ENCODE measurements at regions not wholly inside any gene's neighbourhood (a gene's known extent, or its start where the extent isn't known, plus 50 kb on each side); places are given as distances from the start of the nearest gene placed in this dataset.

DNA sequence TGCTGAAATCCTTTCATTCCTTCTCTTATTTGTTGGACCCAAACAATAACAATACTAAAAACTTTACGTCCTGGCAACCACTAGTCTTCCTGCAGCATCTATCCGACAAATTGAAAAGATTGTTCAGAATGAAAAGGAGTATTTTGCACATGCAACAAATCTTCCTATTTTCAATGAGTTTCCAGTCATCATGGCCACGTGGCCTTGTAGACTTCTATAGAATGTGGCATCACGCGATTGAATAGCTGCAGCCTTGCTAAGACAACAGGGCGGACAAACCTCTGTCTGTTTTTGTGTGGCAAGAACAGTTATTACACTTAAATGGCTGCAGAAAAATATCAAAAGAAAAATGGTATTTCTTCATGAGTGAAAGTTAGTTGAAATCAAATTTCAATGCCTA, 297.9 kb upstream of the LCORL start:
- Histone ChIP-seq H3K36me3 (ENCODE audit: control insufficient read depth, insufficient read depth, low read length) (no peaks in the 10 kb centered on the region), H3K4me3 (ENCODE audit: low read depth in 2 of 2, low read length in 2 of 2) (peak overlapping the region in 1 of 2 experiments; percentile 13; a peak in 1 of 4 replicates), H3K27me3 (ENCODE audit: control insufficient read depth, insufficient read depth, low read length) (no peaks in the 10 kb centered on the region), H3K27ac (ENCODE audit: low read length) (no peak overlapping the region), H3K4me1 (ENCODE audit: control insufficient read depth, insufficient read depth, low read length) (no peaks in the 10 kb centered on the region), H3K9me3 (ENCODE audit: control insufficient read depth, insufficient read depth, low read depth, low read length) (no peaks in the 10 kb centered on the region)
- CTCF ChIA-PET, result no interaction called here
- intact Hi-C loops (cut with micrococcal nuclease; ENCODE audit: unreplicated experiment), result no loop called here
- DNase-seq (ENCODE audit: low read depth, low spot score), result no peak
- TF ChIP-seq, protein P1, sequence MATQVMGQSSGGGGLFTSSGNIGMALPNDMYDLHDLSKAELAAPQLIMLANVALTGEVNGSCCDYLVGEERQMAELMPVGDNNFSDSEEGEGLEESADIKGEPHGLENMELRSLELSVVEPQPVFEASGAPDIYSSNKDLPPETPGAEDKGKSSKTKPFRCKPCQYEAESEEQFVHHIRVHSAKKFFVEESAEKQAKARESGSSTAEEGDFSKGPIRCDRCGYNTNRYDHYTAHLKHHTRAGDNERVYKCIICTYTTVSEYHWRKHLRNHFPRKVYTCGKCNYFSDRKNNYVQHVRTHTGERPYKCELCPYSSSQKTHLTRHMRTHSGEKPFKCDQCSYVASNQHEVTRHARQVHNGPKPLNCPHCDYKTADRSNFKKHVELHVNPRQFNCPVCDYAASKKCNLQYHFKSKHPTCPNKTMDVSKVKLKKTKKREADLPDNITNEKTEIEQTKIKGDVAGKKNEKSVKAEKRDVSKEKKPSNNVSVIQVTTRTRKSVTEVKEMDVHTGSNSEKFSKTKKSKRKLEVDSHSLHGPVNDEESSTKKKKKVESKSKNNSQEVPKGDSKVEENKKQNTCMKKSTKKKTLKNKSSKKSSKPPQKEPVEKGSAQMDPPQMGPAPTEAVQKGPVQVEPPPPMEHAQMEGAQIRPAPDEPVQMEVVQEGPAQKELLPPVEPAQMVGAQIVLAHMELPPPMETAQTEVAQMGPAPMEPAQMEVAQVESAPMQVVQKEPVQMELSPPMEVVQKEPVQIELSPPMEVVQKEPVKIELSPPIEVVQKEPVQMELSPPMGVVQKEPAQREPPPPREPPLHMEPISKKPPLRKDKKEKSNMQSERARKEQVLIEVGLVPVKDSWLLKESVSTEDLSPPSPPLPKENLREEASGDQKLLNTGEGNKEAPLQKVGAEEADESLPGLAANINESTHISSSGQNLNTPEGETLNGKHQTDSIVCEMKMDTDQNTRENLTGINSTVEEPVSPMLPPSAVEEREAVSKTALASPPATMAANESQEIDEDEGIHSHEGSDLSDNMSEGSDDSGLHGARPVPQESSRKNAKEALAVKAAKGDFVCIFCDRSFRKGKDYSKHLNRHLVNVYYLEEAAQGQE (IDR thresholded peaks at IDR 0.05; ENCODE audit: insufficient read depth in 1 of 2, low read depth in 2 of 2, low read length in 1 of 2), result no peak
- no peak for TF ChIP-seq POLR2AphosphoS5 (IDR thresholded peaks at IDR 0.05; ENCODE audit: low read depth, low read length)
- TF ChIP-seq, protein P2, sequence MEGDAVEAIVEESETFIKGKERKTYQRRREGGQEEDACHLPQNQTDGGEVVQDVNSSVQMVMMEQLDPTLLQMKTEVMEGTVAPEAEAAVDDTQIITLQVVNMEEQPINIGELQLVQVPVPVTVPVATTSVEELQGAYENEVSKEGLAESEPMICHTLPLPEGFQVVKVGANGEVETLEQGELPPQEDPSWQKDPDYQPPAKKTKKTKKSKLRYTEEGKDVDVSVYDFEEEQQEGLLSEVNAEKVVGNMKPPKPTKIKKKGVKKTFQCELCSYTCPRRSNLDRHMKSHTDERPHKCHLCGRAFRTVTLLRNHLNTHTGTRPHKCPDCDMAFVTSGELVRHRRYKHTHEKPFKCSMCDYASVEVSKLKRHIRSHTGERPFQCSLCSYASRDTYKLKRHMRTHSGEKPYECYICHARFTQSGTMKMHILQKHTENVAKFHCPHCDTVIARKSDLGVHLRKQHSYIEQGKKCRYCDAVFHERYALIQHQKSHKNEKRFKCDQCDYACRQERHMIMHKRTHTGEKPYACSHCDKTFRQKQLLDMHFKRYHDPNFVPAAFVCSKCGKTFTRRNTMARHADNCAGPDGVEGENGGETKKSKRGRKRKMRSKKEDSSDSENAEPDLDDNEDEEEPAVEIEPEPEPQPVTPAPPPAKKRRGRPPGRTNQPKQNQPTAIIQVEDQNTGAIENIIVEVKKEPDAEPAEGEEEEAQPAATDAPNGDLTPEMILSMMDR (IDR thresholded peaks at IDR 0.05), result no peak
- TF ChIP-seq TCF7L2 (IDR thresholded peaks at IDR 0.05; ENCODE audit: low read depth, low read length), result no peak
- no peak for TF ChIP-seq SIN3A (IDR thresholded peaks at IDR 0.05; ENCODE audit: borderline replicate concordance, insufficient read depth, low read depth, low read length)
- POLR2A ChIA-PET, result no interaction called here
- no TSS peak for BruUV-seq (replicated peaks)
- no peak for ATAC-seq
- in situ Hi-C loops (cut with HindIII; ENCODE audit: low pct_unique_long_range_greater_than_20kb, low sequenced_read_pairs), result no loop called here

DNA sequence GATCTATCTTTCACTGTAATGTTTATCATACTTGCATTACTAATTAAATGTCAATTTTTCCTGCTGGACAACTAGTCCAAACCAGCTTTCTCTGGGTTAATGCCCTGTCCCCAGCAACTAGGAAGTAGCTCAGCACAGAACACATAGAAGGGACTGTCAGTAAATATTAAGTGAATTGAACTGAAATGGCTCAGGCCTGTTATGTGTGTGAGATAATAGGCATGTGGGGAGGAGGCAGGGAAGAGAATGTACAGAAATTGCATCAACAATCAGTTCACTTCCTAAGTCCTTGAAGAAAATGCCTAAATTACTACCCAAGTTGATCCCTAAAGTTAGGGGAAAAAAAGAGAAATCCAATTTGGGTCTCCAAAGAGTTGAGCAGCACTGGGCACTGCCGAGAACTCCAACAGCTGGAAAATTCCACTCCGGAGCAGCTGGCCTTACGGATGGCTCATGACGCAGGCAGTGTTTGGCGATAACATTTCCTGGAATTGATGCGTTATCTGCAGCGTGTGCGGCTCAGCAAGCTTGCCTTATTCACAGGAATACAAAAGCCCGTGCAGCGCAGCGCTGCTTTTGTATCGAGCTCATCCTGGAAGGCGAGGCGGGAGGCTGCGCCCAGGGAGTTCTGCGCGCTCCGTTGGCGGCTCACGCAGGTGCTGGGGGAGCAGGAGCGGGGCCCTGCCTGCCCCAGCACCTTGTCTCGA, 297.3 kb upstream of the LCORL start:
- no TSS peak for BruUV-seq (replicated peaks)
- CTCF ChIA-PET, result no interaction called here
- Histone ChIP-seq H3K36me3 (ENCODE audit: control insufficient read depth, insufficient read depth, low read length) (no peaks in the 10 kb centered on the region), H3K4me1 (ENCODE audit: control insufficient read depth, insufficient read depth, low read length) (no peaks in the 10 kb centered on the region), H3K27me3 (ENCODE audit: control insufficient read depth, insufficient read depth, low read length) (no peaks in the 10 kb centered on the region), H3K9me3 (ENCODE audit: control insufficient read depth, insufficient read depth, low read depth, low read length) (no peaks in the 10 kb centered on the region), H3K4me3 (ENCODE audit: low read depth in 2 of 2, low read length in 2 of 2) (peak overlapping the region in 1 of 2 experiments; percentile 13; a peak in 1 of 4 replicates), H3K27ac (ENCODE audit: low read length) (no peak overlapping the region)
- ATAC-seq (no peak), DNase-seq (ENCODE audit: low read depth, low spot score) (no peak)
- POLR2A ChIA-PET, result no interaction called here
- in situ Hi-C loops (cut with HindIII; ENCODE audit: low pct_unique_long_range_greater_than_20kb, low sequenced_read_pairs) (no loop called here), intact Hi-C loops (cut with micrococcal nuclease; ENCODE audit: unreplicated experiment) (no loop called here)
- TF ChIP-seq, protein P1 (IDR thresholded peaks at IDR 0.05; ENCODE audit: insufficient read depth in 1 of 2, low read depth in 2 of 2, low read length in 1 of 2), result no peak
- TF ChIP-seq SIN3A (IDR thresholded peaks at IDR 0.05; ENCODE audit: borderline replicate concordance, insufficient read depth, low read depth, low read length) (no peak), TCF7L2 (IDR thresholded peaks at IDR 0.05; ENCODE audit: low read depth, low read length) (no peak), POLR2AphosphoS5 (IDR thresholded peaks at IDR 0.05; ENCODE audit: low read depth, low read length) (no peak)
- TF ChIP-seq, protein P2 (IDR thresholded peaks at IDR 0.05), result no peak

Data from Panc1 (cell line).